ENCODE measurements at regions not wholly inside any gene's neighbourhood (a gene's known extent, or its start where the extent isn't known, plus 50 kb on each side); places are given as distances from the start of the nearest gene placed in this dataset.

DNA sequence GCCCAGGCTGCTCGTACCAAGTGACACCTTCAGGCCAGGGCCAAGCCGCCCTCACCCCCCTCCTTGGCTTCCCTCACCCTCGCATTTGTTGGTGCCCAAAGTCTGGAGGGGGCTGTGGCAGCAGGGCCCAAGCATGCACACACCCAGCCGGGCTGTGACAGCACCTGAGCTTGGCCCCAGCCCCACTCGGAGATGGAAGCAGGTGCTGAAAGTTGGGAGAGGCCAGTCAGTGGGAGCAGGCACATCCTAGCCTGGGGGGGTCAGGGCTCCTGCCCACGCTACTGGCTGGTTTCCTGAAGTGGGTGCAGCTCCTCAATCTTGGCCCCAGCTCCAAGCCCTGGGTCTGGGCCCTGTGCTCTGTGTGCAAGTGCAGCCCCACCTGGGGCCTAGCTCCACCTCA lies 228.0 kb downstream of the RDH14 start:
- TF ChIP-seq, protein P1, sequence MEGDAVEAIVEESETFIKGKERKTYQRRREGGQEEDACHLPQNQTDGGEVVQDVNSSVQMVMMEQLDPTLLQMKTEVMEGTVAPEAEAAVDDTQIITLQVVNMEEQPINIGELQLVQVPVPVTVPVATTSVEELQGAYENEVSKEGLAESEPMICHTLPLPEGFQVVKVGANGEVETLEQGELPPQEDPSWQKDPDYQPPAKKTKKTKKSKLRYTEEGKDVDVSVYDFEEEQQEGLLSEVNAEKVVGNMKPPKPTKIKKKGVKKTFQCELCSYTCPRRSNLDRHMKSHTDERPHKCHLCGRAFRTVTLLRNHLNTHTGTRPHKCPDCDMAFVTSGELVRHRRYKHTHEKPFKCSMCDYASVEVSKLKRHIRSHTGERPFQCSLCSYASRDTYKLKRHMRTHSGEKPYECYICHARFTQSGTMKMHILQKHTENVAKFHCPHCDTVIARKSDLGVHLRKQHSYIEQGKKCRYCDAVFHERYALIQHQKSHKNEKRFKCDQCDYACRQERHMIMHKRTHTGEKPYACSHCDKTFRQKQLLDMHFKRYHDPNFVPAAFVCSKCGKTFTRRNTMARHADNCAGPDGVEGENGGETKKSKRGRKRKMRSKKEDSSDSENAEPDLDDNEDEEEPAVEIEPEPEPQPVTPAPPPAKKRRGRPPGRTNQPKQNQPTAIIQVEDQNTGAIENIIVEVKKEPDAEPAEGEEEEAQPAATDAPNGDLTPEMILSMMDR (IDR thresholded peaks at IDR 0.05; ENCODE audit: low read depth, low read length, poor library complexity, severe bottlenecking) = no peak
- no peak for TF ChIP-seq EZH2phosphoT487 (IDR thresholded peaks at IDR 0.05; ENCODE audit: borderline replicate concordance, low read length)
- no peaks in the 10 kb centered on the region for H3F3A ChIP-seq (ENCODE audit: control insufficient read depth, insufficient read depth)
- H3K79me2 ChIP-seq (ENCODE audit: control insufficient read depth, low read length) = no peaks in the 10 kb centered on the region
- no peaks in the 10 kb centered on the region for H3K9me2 ChIP-seq (replicated peaks; ENCODE audit: control insufficient read depth, low read length)
- H3K27ac ChIP-seq (ENCODE audit: low read depth, low read length) = no peak overlapping the region
- no peaks in the 10 kb centered on the region for H4K20me1 ChIP-seq (ENCODE audit: control insufficient read depth, insufficient read depth, low read depth, low read length)
- no peaks in the 10 kb centered on the region for H3K4me1 ChIP-seq (ENCODE audit: control insufficient read depth, low read length)
- H3K4me2 ChIP-seq (ENCODE audit: low read length) = no peak overlapping the region
- H3K4me3 ChIP-seq (ENCODE audit: low read length) = no peak overlapping the region
- H3K9me3 ChIP-seq (ENCODE audit: control insufficient read depth, insufficient read depth, low read length) = no peaks in the 10 kb centered on the region
- no peaks in the 10 kb centered on the region for H3K36me3 ChIP-seq (ENCODE audit: control insufficient read depth, low read length)
- no peaks in the 10 kb centered on the region for H3K27me3 ChIP-seq (ENCODE audit: control insufficient read depth, low read length)

DNA sequence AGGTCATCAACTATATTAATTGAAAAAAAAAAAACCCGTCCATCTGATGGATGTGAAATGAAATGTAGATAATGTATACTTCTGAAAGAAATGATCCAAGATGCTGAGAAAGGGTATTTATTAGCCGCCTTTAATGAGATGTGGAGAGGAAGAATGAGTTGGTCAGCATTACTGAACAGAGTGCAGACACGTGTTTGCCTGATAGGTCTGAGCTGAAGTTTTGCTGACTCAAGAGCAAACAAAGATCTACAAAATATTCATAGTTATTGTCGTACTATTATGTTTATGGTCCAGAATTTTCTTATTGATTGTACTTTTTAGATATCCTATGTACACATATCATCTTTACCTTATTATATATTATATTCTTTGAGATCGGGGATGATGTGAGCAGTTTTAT lies 235.3 kb downstream of the RDH14 start:
- Histone ChIP-seq H3K4me2 (ENCODE audit: low read length) (no peak overlapping the region), H3K4me1 (ENCODE audit: control insufficient read depth, low read length) (no peaks in the 10 kb centered on the region), H3K27ac (ENCODE audit: low read depth, low read length) (no peak overlapping the region), H3K9me2 (replicated peaks; ENCODE audit: control insufficient read depth, low read length) (no peaks in the 10 kb centered on the region), H3F3A (ENCODE audit: control insufficient read depth, insufficient read depth) (no peaks in the 10 kb centered on the region), H4K20me1 (ENCODE audit: control insufficient read depth, insufficient read depth, low read depth, low read length) (no peaks in the 10 kb centered on the region), H3K79me2 (ENCODE audit: control insufficient read depth, low read length) (no peaks in the 10 kb centered on the region), H3K27me3 (ENCODE audit: control insufficient read depth, low read length) (no peaks in the 10 kb centered on the region), H3K36me3 (ENCODE audit: control insufficient read depth, low read length) (no peaks in the 10 kb centered on the region), H3K4me3 (ENCODE audit: low read length) (no peak overlapping the region), H3K9me3 (ENCODE audit: control insufficient read depth, insufficient read depth, low read length) (no peaks in the 10 kb centered on the region)
- TF ChIP-seq EZH2phosphoT487 (IDR thresholded peaks at IDR 0.05; ENCODE audit: borderline replicate concordance, low read length) = no peak
- TF ChIP-seq, protein P1 (IDR thresholded peaks at IDR 0.05; ENCODE audit: low read depth, low read length, poor library complexity, severe bottlenecking) = no peak

DNA sequence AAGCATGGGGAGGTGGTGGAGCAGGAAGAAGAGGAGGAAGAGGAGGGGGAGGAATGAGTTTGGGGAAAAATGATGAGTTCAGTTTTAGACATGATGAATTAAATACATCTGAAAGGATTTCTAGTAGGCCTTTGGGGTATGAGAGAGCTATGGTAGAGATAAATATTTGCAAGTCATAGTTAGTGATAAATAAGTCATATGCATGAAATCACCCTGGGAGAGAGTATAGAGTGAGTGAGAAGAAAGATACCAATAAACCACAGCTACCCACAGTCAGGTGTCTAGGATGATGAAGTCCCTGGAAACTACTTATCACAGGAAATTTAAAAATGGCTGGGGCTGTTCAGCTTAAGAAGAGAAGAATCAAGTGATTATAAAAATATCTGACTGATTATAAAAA lies 240.5 kb downstream of the RDH14 start:
- TF ChIP-seq, protein P1 (IDR thresholded peaks at IDR 0.05; ENCODE audit: low read depth, low read length, poor library complexity, severe bottlenecking) = no peak
- no peak for TF ChIP-seq EZH2phosphoT487 (IDR thresholded peaks at IDR 0.05; ENCODE audit: borderline replicate concordance, low read length)
- Histone ChIP-seq H3K27ac (ENCODE audit: low read depth, low read length) (no peak overlapping the region), H3F3A (ENCODE audit: control insufficient read depth, insufficient read depth) (no peaks in the 10 kb centered on the region), H3K79me2 (ENCODE audit: control insufficient read depth, low read length) (no peaks in the 10 kb centered on the region), H3K4me3 (ENCODE audit: low read length) (no peak overlapping the region), H3K27me3 (ENCODE audit: control insufficient read depth, low read length) (no peaks in the 10 kb centered on the region), H3K36me3 (ENCODE audit: control insufficient read depth, low read length) (no peaks in the 10 kb centered on the region), H3K4me1 (ENCODE audit: control insufficient read depth, low read length) (no peaks in the 10 kb centered on the region), H3K4me2 (ENCODE audit: low read length) (no peak overlapping the region), H4K20me1 (ENCODE audit: control insufficient read depth, insufficient read depth, low read depth, low read length) (no peaks in the 10 kb centered on the region), H3K9me3 (ENCODE audit: control insufficient read depth, insufficient read depth, low read length) (no peaks in the 10 kb centered on the region), H3K9me2 (replicated peaks; ENCODE audit: control insufficient read depth, low read length) (no peaks in the 10 kb centered on the region)

DNA sequence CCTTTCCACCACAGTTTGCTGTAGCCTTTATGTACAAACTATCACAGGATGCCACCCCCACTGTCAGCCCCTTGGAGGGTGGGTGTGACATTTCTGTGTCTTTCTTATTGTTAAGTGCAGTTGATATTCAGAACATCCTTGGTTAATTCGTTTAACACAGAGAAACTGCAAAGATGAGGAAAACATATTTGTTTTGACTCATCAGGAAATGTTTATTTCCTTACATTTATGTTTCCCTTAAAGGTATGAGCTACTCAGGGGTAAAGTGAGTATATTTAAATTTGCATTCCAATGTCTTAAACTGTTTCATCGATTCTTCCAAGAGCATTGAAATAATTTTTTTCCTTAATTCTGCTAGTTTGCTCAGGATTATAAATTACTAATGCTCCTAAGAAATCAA lies 243.4 kb downstream of the RDH14 start:
- H3K27ac ChIP-seq (ENCODE audit: low read depth, low read length) = no peak overlapping the region
- no peaks in the 10 kb centered on the region for H3K27me3 ChIP-seq (ENCODE audit: control insufficient read depth, low read length)
- no peaks in the 10 kb centered on the region for H4K20me1 ChIP-seq (ENCODE audit: control insufficient read depth, insufficient read depth, low read depth, low read length)
- no peaks in the 10 kb centered on the region for H3K9me2 ChIP-seq (replicated peaks; ENCODE audit: control insufficient read depth, low read length)
- TF ChIP-seq EZH2phosphoT487 (IDR thresholded peaks at IDR 0.05; ENCODE audit: borderline replicate concordance, low read length) = no peak
- TF ChIP-seq, protein P1 (IDR thresholded peaks at IDR 0.05; ENCODE audit: low read depth, low read length, poor library complexity, severe bottlenecking) = no peak
- no peak overlapping the region for H3K4me2 ChIP-seq (ENCODE audit: low read length)
- no peaks in the 10 kb centered on the region for H3F3A ChIP-seq (ENCODE audit: control insufficient read depth, insufficient read depth)
- no peaks in the 10 kb centered on the region for H3K79me2 ChIP-seq (ENCODE audit: control insufficient read depth, low read length)
- no peaks in the 10 kb centered on the region for H3K36me3 ChIP-seq (ENCODE audit: control insufficient read depth, low read length)
- H3K4me1 ChIP-seq (ENCODE audit: control insufficient read depth, low read length) = no peaks in the 10 kb centered on the region
- H3K4me3 ChIP-seq (ENCODE audit: low read length) = no peak overlapping the region
- H3K9me3 ChIP-seq (ENCODE audit: control insufficient read depth, insufficient read depth, low read length) = no peaks in the 10 kb centered on the region
